ENCODE measurements at regions not wholly inside any gene's neighbourhood (a gene's known extent, or its start where the extent isn't known, plus 50 kb on each side); places are given as distances from the start of the nearest gene placed in this dataset.
"Not testable (repeated sequence)": the region's sequence is repeated elsewhere in the genome, so short reads cannot be mapped to it uniquely, and the experiment has no call there.

DNA sequence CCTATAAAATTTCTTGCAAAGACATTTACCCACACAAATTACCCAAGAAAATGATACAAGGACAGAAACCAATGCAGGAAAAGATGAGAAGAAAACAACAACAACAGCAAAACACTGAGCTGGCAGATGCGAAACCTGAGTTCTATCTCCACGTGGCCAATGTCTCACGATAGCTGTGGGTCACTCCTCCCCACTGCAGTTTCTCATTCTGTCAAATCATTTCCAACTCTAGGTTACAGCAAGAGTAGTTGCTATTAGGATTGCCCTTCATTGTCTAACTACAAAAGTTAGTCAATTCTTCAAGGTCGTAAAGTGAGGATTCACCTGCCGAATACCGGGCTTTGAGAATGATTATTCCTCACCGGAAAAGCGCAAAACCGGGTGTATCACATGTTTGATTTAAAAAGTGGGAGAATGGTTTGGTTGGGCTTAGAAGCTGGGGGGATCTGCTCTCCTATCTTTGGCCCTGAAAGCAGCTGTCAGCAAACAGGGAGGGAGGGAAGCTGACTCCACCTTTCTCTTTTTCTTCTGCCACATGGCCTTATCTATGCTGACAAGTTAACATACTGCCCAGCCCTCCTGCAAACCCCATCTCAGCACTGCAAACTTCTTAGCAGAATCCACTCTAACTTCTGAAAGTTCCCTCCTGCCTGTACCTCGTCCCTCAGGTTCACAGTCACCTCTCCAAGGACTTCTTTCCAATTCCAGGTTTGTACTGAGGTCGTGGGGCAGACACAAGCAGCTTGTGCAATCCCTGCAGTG is 473.0 kb downstream of the SOX11 start:
- Mint-ChIP-seq H3K4me1 (no peaks in the 10 kb centered on the region), H3K27ac (no peak overlapping the region), H3K9me3 (peaks cover 0 to 13% (median 0%) of the 10 kb centered on the region in 9 donors), H3K4me3 (no peak overlapping the region), H3K27me3 (no peaks in the 10 kb centered on the region), H3K36me3 (no peaks in the 10 kb centered on the region)
- ATAC-seq (no peak), DNase-seq (no peak)
- POLR2A ChIA-PET: no interaction called here

DNA sequence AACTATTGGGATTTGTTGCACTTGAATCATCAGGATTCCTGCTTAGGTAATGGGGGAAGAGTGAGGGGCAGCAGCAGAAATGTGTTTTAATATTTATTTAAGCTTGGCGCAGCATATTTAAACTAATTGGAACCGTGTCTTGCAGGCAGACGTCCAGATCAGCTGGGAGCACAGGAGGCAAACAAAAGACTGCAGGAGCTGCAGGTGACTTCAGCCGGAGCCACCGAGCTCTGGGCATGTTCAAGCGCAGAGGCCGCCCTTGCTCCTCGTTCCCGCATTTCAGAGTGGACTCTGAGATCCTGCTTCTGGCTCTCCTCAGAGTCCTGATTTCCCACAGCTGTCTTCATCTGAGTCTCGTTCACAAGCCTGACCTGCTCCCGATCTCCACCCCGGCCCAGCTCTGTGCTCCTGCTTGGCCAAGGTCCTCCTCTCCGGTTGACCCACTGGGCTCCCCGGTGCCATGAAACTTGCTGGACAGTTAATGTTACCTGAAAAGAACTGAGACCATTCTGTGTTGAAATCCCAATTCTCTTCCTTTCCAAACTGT is 475.5 kb downstream of the SOX11 start:
- peaks cover 0 to 3% (median 0%) of the 10 kb centered on the region in 5 donors for H3K27me3 Mint-ChIP-seq
- no peaks in the 10 kb centered on the region for H3K4me1 Mint-ChIP-seq
- DNase-seq (no peak), ATAC-seq (no peak)
- H3K36me3 Mint-ChIP-seq: no peaks in the 10 kb centered on the region
- POLR2A ChIA-PET: no interaction called here
- peaks cover 0 to 13% (median 3%) of the 10 kb centered on the region in 9 donors for H3K9me3 Mint-ChIP-seq
- no peak overlapping the region for H3K4me3 Mint-ChIP-seq
- H3K27ac Mint-ChIP-seq: no peak overlapping the region

DNA sequence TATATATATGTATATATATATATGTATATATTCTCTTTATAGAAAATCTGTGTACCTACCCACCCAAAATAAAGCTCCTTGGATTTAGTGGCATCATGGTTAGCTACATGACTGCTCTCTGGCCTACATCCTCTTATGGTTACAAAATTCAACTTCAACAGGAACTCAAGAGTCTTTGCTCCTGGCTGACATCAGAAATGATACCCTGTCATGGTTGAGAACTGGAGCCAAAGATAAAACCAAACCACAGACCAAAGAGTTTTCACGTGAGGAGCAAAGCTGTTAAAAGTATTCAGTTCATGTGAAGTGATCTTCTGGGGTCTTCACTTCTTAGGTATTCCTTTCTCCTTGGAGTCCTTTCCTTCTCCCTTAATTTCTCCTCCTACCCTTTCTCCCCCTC is 476.3 kb downstream of the SOX11 start:
- H3K4me3 Mint-ChIP-seq: no peak overlapping the region
- DNase-seq: no peak
- H3K9me3 Mint-ChIP-seq: peaks cover 0 to 13% (median 3%) of the 10 kb centered on the region in 9 donors
- no peaks in the 10 kb centered on the region for H3K36me3 Mint-ChIP-seq
- no peaks in the 10 kb centered on the region for H3K4me1 Mint-ChIP-seq
- POLR2A ChIA-PET: no interaction called here
- no peak for ATAC-seq
- peaks cover 0 to 3% (median 0%) of the 10 kb centered on the region in 5 donors for H3K27me3 Mint-ChIP-seq
- no peak overlapping the region for H3K27ac Mint-ChIP-seq

DNA sequence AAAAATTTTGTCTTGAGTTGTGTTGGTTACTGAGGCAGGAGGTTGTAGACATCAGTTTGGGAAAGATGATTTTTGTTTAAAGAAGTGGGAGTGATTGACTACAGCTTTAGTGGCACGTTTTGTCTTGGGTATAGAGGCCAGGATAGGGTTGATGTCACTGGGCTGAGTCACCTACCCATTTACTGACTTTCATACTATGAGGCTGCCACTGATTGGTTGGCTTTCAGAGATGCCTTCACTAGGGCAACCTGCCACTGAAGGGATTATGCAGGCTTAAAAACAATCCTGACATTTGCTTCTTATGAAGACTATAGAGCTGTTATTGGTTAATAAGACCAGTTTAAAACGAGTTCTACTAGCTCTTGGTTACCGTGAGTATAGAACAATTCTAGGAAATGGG is 479.1 kb downstream of the SOX11 start:
- POLR2A ChIA-PET: no interaction called here
- no peak for DNase-seq
- no peak overlapping the region for H3K4me3 Mint-ChIP-seq
- peaks cover 0 to 3% (median 0%) of the 10 kb centered on the region in 5 donors for H3K27me3 Mint-ChIP-seq
- no peaks in the 10 kb centered on the region for H3K4me1 Mint-ChIP-seq
- no peaks in the 10 kb centered on the region for H3K36me3 Mint-ChIP-seq
- ATAC-seq: no peak
- peaks cover 0 to 13% (median 3%) of the 10 kb centered on the region in 9 donors for H3K9me3 Mint-ChIP-seq
- H3K27ac Mint-ChIP-seq: no peak overlapping the region

DNA sequence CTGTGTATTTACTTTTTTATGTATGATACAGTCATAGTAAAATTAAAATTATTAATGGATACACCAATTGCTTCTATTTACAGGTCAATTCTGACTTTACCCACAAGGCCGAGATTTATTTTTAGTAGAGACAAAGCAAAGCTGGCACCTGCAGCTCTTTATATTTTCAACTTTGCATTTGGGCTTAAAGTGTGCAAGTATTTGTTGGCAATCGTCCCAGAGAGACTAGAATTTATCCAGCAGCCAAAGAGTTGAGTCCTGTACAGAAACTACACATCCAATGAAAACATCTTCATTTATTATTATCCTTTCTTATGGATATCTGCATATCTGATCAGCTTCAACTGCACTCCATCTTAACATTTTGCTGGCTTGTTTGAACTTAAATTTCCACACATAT is 485.6 kb downstream of the SOX11 start:
- H3K36me3 Mint-ChIP-seq: peaks cover 0 to 4% (median 0%) of the 10 kb centered on the region in 3 donors
- peaks cover 0 to 20% (median 5%) of the 10 kb centered on the region in 5 donors for H3K27me3 Mint-ChIP-seq
- POLR2A ChIA-PET: no interaction called here
- DNase-seq: no peak
- no peak for ATAC-seq
- H3K27ac Mint-ChIP-seq: no peak overlapping the region
- H3K4me3 Mint-ChIP-seq: no peak overlapping the region
- no peaks in the 10 kb centered on the region for H3K4me1 Mint-ChIP-seq
- H3K9me3 Mint-ChIP-seq: peaks cover 0 to 9% (median 3%) of the 10 kb centered on the region in 9 donors

DNA sequence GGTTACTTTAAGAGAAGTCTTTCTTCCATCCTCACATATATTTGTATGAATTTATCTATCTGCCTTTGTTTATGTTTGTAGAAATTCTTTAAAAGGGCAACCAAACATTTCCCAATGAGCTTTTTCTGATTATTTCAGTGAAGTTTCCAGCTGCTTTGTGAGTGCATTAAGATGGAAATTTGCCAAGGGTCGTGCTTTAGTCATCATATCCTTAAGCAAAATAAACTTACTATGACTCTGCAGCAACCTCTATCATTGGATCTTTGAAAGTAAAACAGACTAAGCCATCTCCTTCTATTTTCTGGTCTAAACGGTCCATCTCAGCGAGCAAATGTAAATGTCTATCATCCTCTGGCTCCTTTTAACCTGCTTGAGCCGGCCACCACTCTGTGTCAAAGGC is 489.3 kb downstream of the SOX11 start:
- peaks cover 0 to 4% (median 0%) of the 10 kb centered on the region in 3 donors for H3K36me3 Mint-ChIP-seq
- H3K27me3 Mint-ChIP-seq: peaks cover 0 to 20% (median 5%) of the 10 kb centered on the region in 5 donors
- no peak overlapping the region for H3K27ac Mint-ChIP-seq
- no peak for ATAC-seq
- no peaks in the 10 kb centered on the region for H3K4me1 Mint-ChIP-seq
- POLR2A ChIA-PET: no interaction called here
- no peak for DNase-seq
- no peak overlapping the region for H3K4me3 Mint-ChIP-seq
- peaks cover 0 to 21% (median 3%) of the 10 kb centered on the region in 9 donors for H3K9me3 Mint-ChIP-seq

DNA sequence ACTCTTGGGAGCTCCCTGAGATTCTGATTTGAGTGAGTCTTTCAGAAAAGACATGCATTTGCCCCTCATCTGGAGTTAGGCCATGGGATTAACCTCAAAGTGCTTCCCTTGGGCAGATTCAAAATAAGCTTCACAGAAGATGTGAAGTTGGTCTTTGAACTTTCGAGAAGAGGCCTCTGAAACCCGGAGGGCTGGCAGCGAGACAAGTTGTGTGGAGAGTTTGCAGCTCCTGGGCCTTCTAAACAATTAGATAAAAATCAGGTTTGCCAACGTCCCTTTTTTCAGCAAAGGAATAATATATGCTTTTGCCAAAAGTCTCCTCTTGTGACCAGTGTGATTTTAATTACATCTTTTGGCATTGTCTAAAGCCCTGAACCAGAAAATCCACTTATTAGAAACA is 489.7 kb downstream of the SOX11 start:
- peaks cover 0 to 20% (median 5%) of the 10 kb centered on the region in 5 donors for H3K27me3 Mint-ChIP-seq
- POLR2A ChIA-PET: no interaction called here
- H3K4me3 Mint-ChIP-seq: no peak overlapping the region
- H3K27ac Mint-ChIP-seq: no peak overlapping the region
- DNase-seq: no peak
- no peaks in the 10 kb centered on the region for H3K4me1 Mint-ChIP-seq
- H3K9me3 Mint-ChIP-seq: peaks cover 0 to 21% (median 3%) of the 10 kb centered on the region in 9 donors
- H3K36me3 Mint-ChIP-seq: peaks cover 0 to 4% (median 0%) of the 10 kb centered on the region in 3 donors
- no peak for ATAC-seq

DNA sequence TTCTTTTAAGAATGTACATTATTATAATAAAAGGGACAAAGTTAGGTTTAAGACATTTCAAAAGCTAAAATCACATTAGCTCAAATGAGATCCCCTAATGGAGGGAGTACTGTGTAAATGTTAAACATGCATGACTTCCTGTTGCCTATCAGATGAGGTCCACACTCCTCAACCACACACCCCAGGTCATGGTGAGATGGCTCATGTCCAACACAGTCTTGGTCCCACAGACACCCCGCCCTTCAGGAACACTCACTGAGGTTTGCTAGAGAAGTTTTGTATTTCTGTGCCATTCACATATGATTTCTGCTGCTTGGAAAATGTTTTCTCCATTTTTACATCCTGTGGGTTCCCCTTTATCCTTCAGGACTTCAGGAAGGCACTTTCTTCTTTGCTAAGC is 491.0 kb downstream of the SOX11 start:
- DNase-seq (no peak), ATAC-seq (no peak)
- no peaks in the 10 kb centered on the region for H3K4me1 Mint-ChIP-seq
- peaks cover 0 to 4% (median 0%) of the 10 kb centered on the region in 3 donors for H3K36me3 Mint-ChIP-seq
- POLR2A ChIA-PET: no interaction called here
- H3K9me3 Mint-ChIP-seq: peaks cover 0 to 21% (median 3%) of the 10 kb centered on the region in 9 donors
- H3K27me3 Mint-ChIP-seq: peaks cover 0 to 20% (median 5%) of the 10 kb centered on the region in 5 donors
- no peak overlapping the region for H3K4me3 Mint-ChIP-seq
- no peak overlapping the region for H3K27ac Mint-ChIP-seq

DNA sequence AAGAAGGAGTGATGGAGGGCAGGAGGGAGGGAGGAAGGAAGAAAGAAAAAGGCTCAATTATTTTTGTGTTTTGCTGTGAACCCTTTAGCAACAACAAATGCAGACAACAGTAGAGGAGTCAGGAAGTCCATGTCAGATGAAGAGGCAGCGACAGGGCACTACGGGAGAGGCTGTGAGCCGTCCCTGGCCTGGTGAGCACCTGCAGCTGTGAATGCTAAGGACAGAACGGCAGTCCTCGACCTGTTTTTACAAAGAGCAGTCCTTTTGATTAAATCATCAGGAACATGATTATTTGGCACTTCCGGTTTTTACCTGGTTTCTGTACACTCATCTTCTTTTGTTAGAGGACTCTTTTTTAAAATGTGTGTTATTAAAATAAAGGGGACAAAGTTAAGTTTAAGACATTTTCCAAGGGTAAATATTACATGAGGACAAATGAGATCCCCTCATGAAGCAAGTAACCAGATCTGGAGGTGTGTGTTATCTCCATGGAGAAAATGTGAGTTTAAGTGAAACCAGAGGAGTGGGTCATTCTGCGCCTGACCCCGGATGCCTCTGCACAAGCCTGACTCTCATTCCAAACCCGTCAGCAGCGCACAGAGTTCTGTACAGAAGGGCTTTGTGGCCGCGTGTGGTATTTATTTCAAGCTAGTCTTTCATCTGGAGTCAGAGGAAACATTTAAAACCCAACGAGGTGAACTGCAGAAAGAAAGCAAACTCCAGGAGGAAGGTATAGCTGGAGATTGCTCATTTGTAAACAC is 492.5 kb downstream of the SOX11 start:
- POLR2A ChIA-PET: no interaction called here
- Mint-ChIP-seq H3K27ac (no peak overlapping the region), H3K4me1 (no peaks in the 10 kb centered on the region), H3K9me3 (peaks cover 0 to 19% (median 3%) of the 10 kb centered on the region in 9 donors), H3K4me3 (no peak overlapping the region), H3K27me3 (peaks cover 0 to 15% (median 4%) of the 10 kb centered on the region in 5 donors), H3K36me3 (peaks cover 0 to 8% (median 0%) of the 10 kb centered on the region in 3 donors)
- no peak for DNase-seq
- no peak for ATAC-seq

DNA sequence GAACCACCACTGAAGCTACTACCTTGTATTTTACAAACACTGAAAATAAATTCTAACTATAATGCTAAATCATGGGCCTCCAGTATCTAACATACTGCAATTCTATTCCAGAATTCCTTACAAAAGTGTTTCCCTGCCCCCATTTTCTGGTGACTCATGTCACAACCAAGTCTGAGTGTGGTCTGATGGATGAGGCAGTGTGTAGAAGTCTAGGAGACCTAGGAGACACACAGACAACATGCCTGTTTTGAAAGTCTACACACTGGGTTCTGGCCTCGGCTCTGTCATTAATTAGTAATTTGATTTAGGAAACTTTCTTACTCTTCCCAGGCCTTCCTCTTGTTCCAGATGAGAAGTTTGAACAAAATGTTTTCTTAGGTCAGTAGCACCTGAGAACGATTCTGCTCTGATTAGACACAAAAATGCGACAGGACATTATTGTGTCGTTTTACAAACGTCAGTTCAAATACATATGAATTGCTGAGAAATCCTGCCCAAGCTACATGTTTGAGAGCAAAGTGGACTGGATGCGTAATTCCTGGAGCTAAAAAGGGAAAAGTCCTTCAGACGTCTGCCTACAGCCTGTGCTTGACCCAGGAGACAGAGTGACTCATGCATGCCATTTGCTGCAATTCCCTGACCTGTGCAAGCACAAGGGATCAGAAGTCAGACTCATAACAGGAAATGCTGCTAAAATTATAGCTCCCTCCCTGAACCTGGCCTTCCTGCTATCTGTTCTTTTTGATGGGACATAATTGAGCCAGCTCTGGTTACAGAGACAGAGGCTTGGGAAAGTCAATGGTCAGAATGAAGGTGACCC is 494.4 kb downstream of the SOX11 start:
- H3K4me3 Mint-ChIP-seq: no peak overlapping the region
- no peak overlapping the region for H3K27ac Mint-ChIP-seq
- H3K4me1 Mint-ChIP-seq: no peaks in the 10 kb centered on the region
- peaks cover 0 to 5% (median 0%) of the 10 kb centered on the region in 3 donors for H3K36me3 Mint-ChIP-seq
- H3K27me3 Mint-ChIP-seq: peaks cover 0 to 8% (median 3%) of the 10 kb centered on the region in 5 donors
- no peak for ATAC-seq
- H3K9me3 Mint-ChIP-seq: peaks cover 0 to 27% (median 3%) of the 10 kb centered on the region in 9 donors
- POLR2A ChIA-PET: no interaction called here
- DNase-seq: no peak

DNA sequence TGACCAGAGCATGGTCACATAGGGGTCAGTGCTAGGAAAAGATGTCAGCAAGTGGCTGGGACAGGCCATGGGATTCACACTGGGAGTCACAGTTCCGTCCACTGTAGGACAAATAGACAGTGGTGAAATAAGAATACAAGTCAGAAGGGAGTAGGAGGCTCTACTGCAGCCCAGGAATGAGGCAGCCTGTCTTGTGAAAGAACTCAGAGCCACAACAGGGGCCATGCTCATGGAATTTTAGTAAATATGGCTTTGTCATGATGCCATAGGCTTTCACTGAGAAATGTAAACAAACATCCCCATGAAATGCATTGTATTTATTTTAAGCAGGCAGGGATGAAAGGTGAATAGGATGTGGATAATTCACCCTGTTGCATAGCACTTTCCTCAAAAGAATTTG is 504.3 kb downstream of the SOX11 start:
- DNase-seq (no peak), ATAC-seq (no peak)
- Mint-ChIP-seq H3K36me3 (no peaks in the 10 kb centered on the region), H3K27me3 (peaks cover 0 to under 1% (median 0%) of the 10 kb centered on the region in 5 donors), H3K9me3 (peaks cover 0 to 18% (median 7%) of the 10 kb centered on the region in 9 donors), H3K4me3 (no peak overlapping the region), H3K27ac (no peak overlapping the region), H3K4me1 (no peaks in the 10 kb centered on the region)
- POLR2A ChIA-PET: no interaction called here

DNA sequence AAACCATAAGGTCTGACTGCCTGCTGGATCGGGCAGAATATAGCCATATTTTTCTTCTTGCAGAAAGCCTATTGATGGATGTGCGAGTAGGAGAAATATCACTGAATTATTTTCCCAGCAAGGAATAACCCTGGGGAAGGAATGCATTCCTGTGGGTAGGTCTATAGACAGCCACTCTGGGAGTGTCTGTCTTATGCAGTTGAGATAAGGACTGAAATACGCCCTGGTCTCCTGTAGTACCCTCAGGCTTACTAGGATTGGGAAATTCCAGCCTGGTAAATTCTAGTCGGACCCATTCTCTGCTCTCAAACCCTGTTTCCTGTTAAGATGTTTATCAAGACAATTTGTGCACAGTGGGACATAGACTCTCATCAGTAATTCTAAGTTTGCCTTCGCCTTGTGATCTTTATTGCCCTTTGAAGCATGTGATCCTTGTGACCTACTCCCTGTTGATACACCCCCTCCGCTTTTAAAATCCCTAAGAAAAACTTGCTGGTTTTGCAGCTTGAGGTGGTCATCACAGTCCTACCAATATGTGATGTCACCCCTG is 506.3 kb downstream of the SOX11 start:
- H3K4me1 Mint-ChIP-seq, H3K27ac Mint-ChIP-seq, H3K36me3 Mint-ChIP-seq, POLR2A ChIA-PET, DNase-seq, ATAC-seq, H3K27me3 Mint-ChIP-seq, H3K4me3 Mint-ChIP-seq: not testable (repeated sequence)
- peaks cover 0 to 15% (median 7%) of the 10 kb centered on the region in 9 donors for H3K9me3 Mint-ChIP-seq
